Endodermal cell (in vitro differentiated cells): ENCODE measurements at regions not wholly inside any gene's neighbourhood (a gene's known extent, or its start where the extent isn't known, plus 50 kb on each side); places are given as distances from the start of the nearest gene placed in this dataset.

ENCODE experiments used
- DNase-seq: peaks from one replicate; pipeline ENCODE4 v3.0.0-alpha.2; 2017
- H3K27ac ChIP-seq: 2 replicates; pipeline ENCODE4 v1.5.1; 2013; ENCODE audit warnings: mild to moderate bottlenecking, low read depth, low read length, moderate library complexity
- H3K27me3 ChIP-seq: 2 replicates; pipeline ENCODE4 v1.6.1; 2013; ENCODE audit warnings: mild to moderate bottlenecking, low read length, moderate library complexity; ENCODE audit not compliant: insufficient read depth, control insufficient read depth, poor library complexity, severe bottlenecking
- H3K36me3 ChIP-seq: 2 replicates; pipeline ENCODE4 v1.7.0; 2013; ENCODE audit warnings: mild to moderate bottlenecking, low read length, moderate library complexity; ENCODE audit not compliant: control insufficient read depth, insufficient read depth
- H3K4me1 ChIP-seq: one replicate; pipeline ENCODE4 v1.7.0; 2013; ENCODE audit warnings: low read length; ENCODE audit not compliant: control insufficient read depth, insufficient read depth
- H3K4me3 ChIP-seq: 2 replicates; pipeline ENCODE4 v1.5.1; 2013; ENCODE audit warnings: mild to moderate bottlenecking, low read length, moderate library complexity
- H3K9ac ChIP-seq: 2 replicates; pipeline ENCODE4 v1.6.1; 2013; ENCODE audit warnings: mild to moderate bottlenecking, low read length, moderate library complexity; ENCODE audit not compliant: poor library complexity, severe bottlenecking; ENCODE audit errors: extremely low read depth
- H3K9me3 ChIP-seq: 2 replicates; pipeline ENCODE4 v1.6.1; 2013; ENCODE audit warnings: mild to moderate bottlenecking, low read length, moderate library complexity; ENCODE audit not compliant: control insufficient read depth
- H3K27ac Mint-ChIP-seq: 2 replicates; pipeline ENCODE4 v1.8.0; 2020; ENCODE audit warnings: mixed read lengths
- H3K27me3 Mint-ChIP-seq: 2 replicates; pipeline ENCODE4 v1.8.0; 2021; ENCODE audit warnings: mild to moderate bottlenecking, mixed read lengths; ENCODE audit not compliant: insufficient read depth
- H3K36me3 Mint-ChIP-seq: 2 replicates; pipeline ENCODE4 v1.8.0; 2020; ENCODE audit warnings: low read depth, mixed read lengths
- H3K4me1 Mint-ChIP-seq: 2 replicates; pipeline ENCODE4 v1.8.0; 2020; ENCODE audit warnings: mixed read lengths
- H3K4me3 Mint-ChIP-seq: 2 replicates; pipeline ENCODE4 v1.8.0; 2020; ENCODE audit warnings: mild to moderate bottlenecking, moderate library complexity, mixed read lengths
- H3K9me3 Mint-ChIP-seq: 2 replicates; pipeline ENCODE4 v1.8.0; 2020; ENCODE audit warnings: mild to moderate bottlenecking, mixed read lengths
- WGBS, 2 experiments: methylation state at CpG; one replicate each; pipeline versions ENCODE4 v1.1.5 to v1.1.7; 2013; ENCODE audit warnings: missing lambda C conversion rate in 2 of 2, mixed read lengths in 1 of 2; ENCODE audit not compliant: insufficient coverage in 1 of 2, insufficient read length in 1 of 2; 5-methylcytosine and 5-hydroxymethylcytosine counted together
- TF ChIP-seq, protein P1 (sequence below): fragments of 200-600 bp; sonication (generic); conservative IDR thresholded peaks from 2 replicates; pipeline ENCODE4 v1.5.0; 2021; ENCODE audit warnings: antibody characterized with exemption, mild to moderate bottlenecking

DNA sequence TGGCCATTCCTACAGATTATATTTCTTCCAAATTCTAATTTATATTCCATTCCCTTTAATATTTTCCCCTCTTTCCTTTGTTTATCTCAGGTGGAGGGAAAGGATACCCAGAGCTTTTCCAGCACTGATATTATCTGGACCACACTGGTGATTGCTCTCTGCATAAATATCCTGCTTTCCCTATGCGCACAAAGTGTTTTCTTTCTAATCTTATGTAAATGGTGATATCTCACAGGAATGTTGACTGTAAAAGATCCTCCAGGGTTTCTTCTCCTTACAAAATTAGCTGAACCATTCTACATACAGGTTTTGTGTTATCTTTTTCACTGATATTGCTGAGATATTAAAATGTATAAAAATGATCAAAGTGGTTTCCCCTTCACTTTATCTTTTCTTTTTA lies 59.1 kb upstream of the GALNT13 start:
- TF ChIP-seq, protein P1, sequence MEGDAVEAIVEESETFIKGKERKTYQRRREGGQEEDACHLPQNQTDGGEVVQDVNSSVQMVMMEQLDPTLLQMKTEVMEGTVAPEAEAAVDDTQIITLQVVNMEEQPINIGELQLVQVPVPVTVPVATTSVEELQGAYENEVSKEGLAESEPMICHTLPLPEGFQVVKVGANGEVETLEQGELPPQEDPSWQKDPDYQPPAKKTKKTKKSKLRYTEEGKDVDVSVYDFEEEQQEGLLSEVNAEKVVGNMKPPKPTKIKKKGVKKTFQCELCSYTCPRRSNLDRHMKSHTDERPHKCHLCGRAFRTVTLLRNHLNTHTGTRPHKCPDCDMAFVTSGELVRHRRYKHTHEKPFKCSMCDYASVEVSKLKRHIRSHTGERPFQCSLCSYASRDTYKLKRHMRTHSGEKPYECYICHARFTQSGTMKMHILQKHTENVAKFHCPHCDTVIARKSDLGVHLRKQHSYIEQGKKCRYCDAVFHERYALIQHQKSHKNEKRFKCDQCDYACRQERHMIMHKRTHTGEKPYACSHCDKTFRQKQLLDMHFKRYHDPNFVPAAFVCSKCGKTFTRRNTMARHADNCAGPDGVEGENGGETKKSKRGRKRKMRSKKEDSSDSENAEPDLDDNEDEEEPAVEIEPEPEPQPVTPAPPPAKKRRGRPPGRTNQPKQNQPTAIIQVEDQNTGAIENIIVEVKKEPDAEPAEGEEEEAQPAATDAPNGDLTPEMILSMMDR: no peak
- no peak overlapping the region for H3K27ac ChIP-seq
- Mint-ChIP-seq H3K27me3 (no peaks in the 10 kb centered on the region), H3K36me3 (no peaks in the 10 kb centered on the region), H3K9me3 (no peaks in the 10 kb centered on the region), H3K27ac (peak overlapping the region; percentile 54), H3K4me1 (peaks cover 22% of the 10 kb centered on the region), H3K4me3 (no peak overlapping the region)
- 33% methylated on average over 1 of the region's 1 CpG; no CpG with 5 or more reads in 1 of the 2 experiments for WGBS, 2 experiments
- DNase-seq: no peak
- no peak overlapping the region for H3K4me3 ChIP-seq
- no peaks in the 10 kb centered on the region for H3K27me3 ChIP-seq
- H3K36me3 ChIP-seq: no peaks in the 10 kb centered on the region
- H3K4me1 ChIP-seq: no peaks in the 10 kb centered on the region
- H3K9me3 ChIP-seq: no peaks in the 10 kb centered on the region
- H3K9ac ChIP-seq: no peak overlapping the region

DNA sequence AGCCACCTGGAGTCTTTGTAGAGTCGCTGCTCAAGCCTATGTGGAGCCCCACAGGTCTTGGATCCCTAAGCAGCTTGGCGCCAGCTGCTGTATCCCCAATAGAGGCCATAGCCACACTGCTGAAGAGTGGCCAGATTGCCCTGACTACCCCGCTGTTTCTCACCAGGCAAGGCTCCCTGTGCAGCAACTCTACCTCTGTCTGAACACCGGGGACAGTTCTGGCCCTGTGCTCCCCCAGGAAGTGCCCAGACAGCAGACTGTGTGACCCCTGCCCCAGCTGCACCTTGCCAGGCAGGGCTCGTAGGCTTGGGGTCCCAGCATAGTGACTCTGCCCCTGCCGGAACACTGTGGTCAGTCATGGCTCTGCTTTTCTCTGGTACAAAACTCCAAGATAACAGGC lies 53.5 kb upstream of the GALNT13 start:
- Histone ChIP-seq H3K36me3 (no peaks in the 10 kb centered on the region), H3K27ac (no peak overlapping the region), H3K4me1 (no peaks in the 10 kb centered on the region), H3K9me3 (no peaks in the 10 kb centered on the region), H3K9ac (no peak overlapping the region), H3K4me3 (no peak overlapping the region), H3K27me3 (no peaks in the 10 kb centered on the region)
- Mint-ChIP-seq H3K27me3 (no peaks in the 10 kb centered on the region), H3K27ac (no peak overlapping the region), H3K9me3 (no peaks in the 10 kb centered on the region), H3K4me3 (no peak overlapping the region), H3K4me1 (peaks cover 8% of the 10 kb centered on the region), H3K36me3 (no peaks in the 10 kb centered on the region)
- 92 to 96% methylated on average over 4 to 6 of the region's 6 CpGs for WGBS, 2 experiments
- no peak for DNase-seq
- TF ChIP-seq, protein P1: no peak

GRCh38 chr2:153819074-153819473 lies 52.6 kb upstream of the GALNT13 start:
- H3K36me3 ChIP-seq: no peaks in the 10 kb centered on the region
- H3K27me3 ChIP-seq: no peaks in the 10 kb centered on the region
- H3K4me3 Mint-ChIP-seq: no peak overlapping the region
- no peaks in the 10 kb centered on the region for H3K36me3 Mint-ChIP-seq
- H3K9me3 Mint-ChIP-seq: no peaks in the 10 kb centered on the region
- H3K27ac Mint-ChIP-seq: no peak overlapping the region
- H3K4me3 ChIP-seq: no peak overlapping the region
- no peak overlapping the region for H3K27ac ChIP-seq
- 100% methylated on average over 1 of the region's 1 CpG; no CpG with 5 or more reads in 1 of the 2 experiments for WGBS, 2 experiments
- no peaks in the 10 kb centered on the region for H3K4me1 ChIP-seq
- H3K4me1 Mint-ChIP-seq: peaks cover 8% of the 10 kb centered on the region
- no peaks in the 10 kb centered on the region for H3K9me3 ChIP-seq
- TF ChIP-seq, protein P1: no peak
- no peak overlapping the region for H3K9ac ChIP-seq
- no peak for DNase-seq
- no peaks in the 10 kb centered on the region for H3K27me3 Mint-ChIP-seq
